CD14-positive monocyte (primary cell): ENCODE measurements at regions not wholly inside any gene's neighbourhood (a gene's known extent, or its start where the extent isn't known, plus 50 kb on each side); places are given as distances from the start of the nearest gene placed in this dataset.

Experiments
- DNase-seq, 3 donors: peaks; one replicate each; pipeline ENCODE4 v3.0.0-alpha.2; 2011 to 2022
- H2AFZ ChIP-seq: 2 replicates; pipeline ENCODE4 v1.6.0; 2012; ENCODE audit warnings: mild to moderate bottlenecking, low read depth, low read length, inconsistent platforms; ENCODE audit not compliant: insufficient read depth, poor library complexity, severe bottlenecking
- H3K27ac ChIP-seq, 2 donors: 1 replicate in 1 of 2; 2 replicates in 1 of 2; pipeline ENCODE4 v1.5.1; 2012 to 2013; ENCODE audit warnings: low read length in 2 of 2, control low read depth in 1 of 2, inconsistent platforms in 1 of 2, low read depth in 1 of 2, mild to moderate bottlenecking in 1 of 2
- H3K27me3 ChIP-seq, 2 donors: one replicate each; pipeline versions ENCODE4 v1.6.0 to v1.6.1; 2011 to 2013; ENCODE audit warnings: low read length in 2 of 2; ENCODE audit not compliant: control insufficient read depth in 2 of 2, insufficient read depth in 2 of 2
- H3K36me3 ChIP-seq, 2 donors: replicated peaks in 1 of 2; 1 replicate in 1 of 2; 2 replicates in 1 of 2; pipeline versions ENCODE4 v1.5.1 to v1.6.1; 2012 to 2013; ENCODE audit warnings: low read length in 2 of 2, control low read depth in 1 of 2, inconsistent platforms in 1 of 2, mild to moderate bottlenecking in 1 of 2; ENCODE audit not compliant: insufficient read depth in 2 of 2, control insufficient read depth in 1 of 2
- H3K4me1 ChIP-seq, 2 donors: 1 replicate in 1 of 2; 2 replicates in 1 of 2; pipeline versions ENCODE4 v1.5.1 to v1.6.1; 2012 to 2013; ENCODE audit warnings: low read length in 2 of 2, control low read depth in 1 of 2, inconsistent platforms in 1 of 2, mild to moderate bottlenecking in 1 of 2, moderate library complexity in 1 of 2; ENCODE audit not compliant: insufficient read depth in 2 of 2, control insufficient read depth in 1 of 2
- H3K4me2 ChIP-seq: replicated peaks from 2 replicates; pipeline ENCODE3; 2012; ENCODE audit warnings: low read length, moderate library complexity, mild to moderate bottlenecking; ENCODE audit not compliant: poor library complexity, severe bottlenecking; ENCODE audit errors: extremely low read depth
- H3K4me3 ChIP-seq, 3 experiments: fragments of 200-600 bp in 1 of 3; sonication (generic) in 1 of 3; replicated peaks in 1 of 3; 1 replicate in 2 of 3; 2 replicates in 1 of 3; pipeline ENCODE4 v1.5.1; 2011 to 2013; ENCODE audit warnings: low read length in 3 of 3, mild to moderate bottlenecking in 3 of 3, control low read depth in 2 of 3, low read depth in 2 of 3, inconsistent platforms in 1 of 3, moderate library complexity in 1 of 3
- H3K79me2 ChIP-seq: 2 replicates; pipeline ENCODE4 v1.6.0; 2012; ENCODE audit warnings: mild to moderate bottlenecking, control low read depth, inconsistent platforms, low read length, moderate library complexity; ENCODE audit not compliant: insufficient read depth
- H3K9ac ChIP-seq: 2 replicates; pipeline ENCODE4 v1.6.0; 2017; ENCODE audit warnings: low read length, mild to moderate bottlenecking; ENCODE audit not compliant: insufficient read depth, poor library complexity, severe bottlenecking
- H3K9me3 ChIP-seq, 2 donors: replicated peaks in 1 of 2; 1 replicate in 1 of 2; 2 replicates in 1 of 2; pipeline versions ENCODE4 v1.5.1 to v1.6.1; 2012 to 2013; ENCODE audit warnings: low read length in 2 of 2, control low read depth in 1 of 2; ENCODE audit not compliant: control insufficient read depth in 1 of 2, insufficient read depth in 1 of 2
- H4K20me1 ChIP-seq: 2 replicates; pipeline ENCODE4 v1.6.0; 2012; ENCODE audit warnings: mild to moderate bottlenecking, low read length, control low read depth, moderate library complexity; ENCODE audit not compliant: insufficient read depth
- H3K27ac Mint-ChIP-seq, 7 donors: one replicate each; pipeline ENCODE4 v1.8.0; 2020; ENCODE audit warnings: mild to moderate bottlenecking in 7 of 7, mixed read lengths in 7 of 7, moderate library complexity in 6 of 7, inconsistent platforms in 2 of 7
- H3K27me3 Mint-ChIP-seq, 3 donors: one replicate each; pipeline ENCODE4 v1.8.0; 2021 to 2022; ENCODE audit warnings: low read depth in 3 of 3, mild to moderate bottlenecking in 3 of 3, mixed read lengths in 3 of 3, moderate library complexity in 3 of 3, inconsistent platforms in 1 of 3
- H3K36me3 Mint-ChIP-seq, 2 donors: one replicate each; pipeline ENCODE4 v1.8.0; 2020; ENCODE audit warnings: mixed read lengths in 2 of 2, inconsistent platforms in 1 of 2, mild to moderate bottlenecking in 1 of 2
- H3K4me1 Mint-ChIP-seq: one replicate; pipeline ENCODE4 v1.8.0; 2020; ENCODE audit warnings: mild to moderate bottlenecking, mixed read lengths
- H3K4me3 Mint-ChIP-seq, 2 donors: one replicate each; pipeline ENCODE4 v1.8.0; 2020; ENCODE audit warnings: mild to moderate bottlenecking in 2 of 2, mixed read lengths in 2 of 2, moderate library complexity in 1 of 2
- H3K9me3 Mint-ChIP-seq, 7 donors: one replicate each; pipeline ENCODE4 v1.8.0; 2020 to 2022; ENCODE audit warnings: mixed read lengths in 7 of 7, mild to moderate bottlenecking in 6 of 7, moderate library complexity in 6 of 7, inconsistent platforms in 2 of 7
- WGBS: methylation state at CpG from one replicate; pipeline ENCODE4 v1.1.5; 2013; ENCODE audit warnings: missing lambda C conversion rate; ENCODE audit not compliant: insufficient coverage; 5-methylcytosine and 5-hydroxymethylcytosine counted together
- intact Hi-C, 2 donors: fragments of 100-400 bp; cut with micrococcal nuclease; formaldehyde crosslinking; loops; one replicate each; pipeline versions ENCODE4 v1.15.0 to v1.15.1; 2023
- TF ChIP-seq, protein P1 (sequence below): fragments of 200-600 bp; IDR thresholded peaks from one replicate; pipeline ENCODE4 v1.8.0; 2022; ENCODE audit warnings: antibody characterized with exemption, mild to moderate bottlenecking

DNA sequence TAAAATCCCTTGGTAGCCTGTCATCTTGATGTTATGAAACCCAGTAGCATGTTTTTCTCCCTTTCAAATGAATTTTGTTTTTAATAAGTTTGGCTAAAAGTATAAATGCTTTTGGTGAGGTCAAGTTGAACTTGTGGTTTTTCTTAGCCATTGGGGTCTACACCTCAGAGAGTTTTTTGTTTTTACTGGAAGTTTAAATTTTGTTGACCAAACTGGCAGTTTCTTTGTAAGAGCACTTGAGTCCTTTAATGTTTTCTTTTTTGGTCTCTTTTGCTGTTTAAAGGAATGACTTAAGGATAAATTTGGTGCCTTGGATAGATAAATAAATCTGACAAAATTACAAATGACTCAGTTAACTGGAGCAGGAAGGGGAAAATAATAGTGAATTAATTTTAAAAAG lies 577.3 kb downstream of the SATB2 start:
- no peak overlapping the region for H3K27ac Mint-ChIP-seq
- no peak overlapping the region for H2AFZ ChIP-seq
- H3K27ac ChIP-seq, result no peak overlapping the region
- H3K4me2 ChIP-seq, result no peak overlapping the region
- no peaks in the 10 kb centered on the region for H3K4me1 Mint-ChIP-seq
- H3K9me3 Mint-ChIP-seq, result peaks cover 0 to 2% (median 0%) of the 10 kb centered on the region in 7 donors
- TF ChIP-seq, protein P1, sequence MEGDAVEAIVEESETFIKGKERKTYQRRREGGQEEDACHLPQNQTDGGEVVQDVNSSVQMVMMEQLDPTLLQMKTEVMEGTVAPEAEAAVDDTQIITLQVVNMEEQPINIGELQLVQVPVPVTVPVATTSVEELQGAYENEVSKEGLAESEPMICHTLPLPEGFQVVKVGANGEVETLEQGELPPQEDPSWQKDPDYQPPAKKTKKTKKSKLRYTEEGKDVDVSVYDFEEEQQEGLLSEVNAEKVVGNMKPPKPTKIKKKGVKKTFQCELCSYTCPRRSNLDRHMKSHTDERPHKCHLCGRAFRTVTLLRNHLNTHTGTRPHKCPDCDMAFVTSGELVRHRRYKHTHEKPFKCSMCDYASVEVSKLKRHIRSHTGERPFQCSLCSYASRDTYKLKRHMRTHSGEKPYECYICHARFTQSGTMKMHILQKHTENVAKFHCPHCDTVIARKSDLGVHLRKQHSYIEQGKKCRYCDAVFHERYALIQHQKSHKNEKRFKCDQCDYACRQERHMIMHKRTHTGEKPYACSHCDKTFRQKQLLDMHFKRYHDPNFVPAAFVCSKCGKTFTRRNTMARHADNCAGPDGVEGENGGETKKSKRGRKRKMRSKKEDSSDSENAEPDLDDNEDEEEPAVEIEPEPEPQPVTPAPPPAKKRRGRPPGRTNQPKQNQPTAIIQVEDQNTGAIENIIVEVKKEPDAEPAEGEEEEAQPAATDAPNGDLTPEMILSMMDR, result no peak
- intact Hi-C loops, result no loop called here
- no peaks in the 10 kb centered on the region for H3K36me3 Mint-ChIP-seq
- H3K79me2 ChIP-seq, result no peaks in the 10 kb centered on the region
- no peak for DNase-seq
- no peaks in the 10 kb centered on the region for H3K9me3 ChIP-seq
- H3K36me3 ChIP-seq, result no peaks in the 10 kb centered on the region
- no peaks in the 10 kb centered on the region for H3K4me1 ChIP-seq
- no peaks in the 10 kb centered on the region for H3K27me3 ChIP-seq
- no peaks in the 10 kb centered on the region for H4K20me1 ChIP-seq
- no peak overlapping the region for H3K4me3 ChIP-seq
- H3K9ac ChIP-seq, result no peak overlapping the region
- H3K4me3 Mint-ChIP-seq, result no peak overlapping the region
- peaks cover 0 to 2% (median 0%) of the 10 kb centered on the region in 3 donors for H3K27me3 Mint-ChIP-seq

DNA sequence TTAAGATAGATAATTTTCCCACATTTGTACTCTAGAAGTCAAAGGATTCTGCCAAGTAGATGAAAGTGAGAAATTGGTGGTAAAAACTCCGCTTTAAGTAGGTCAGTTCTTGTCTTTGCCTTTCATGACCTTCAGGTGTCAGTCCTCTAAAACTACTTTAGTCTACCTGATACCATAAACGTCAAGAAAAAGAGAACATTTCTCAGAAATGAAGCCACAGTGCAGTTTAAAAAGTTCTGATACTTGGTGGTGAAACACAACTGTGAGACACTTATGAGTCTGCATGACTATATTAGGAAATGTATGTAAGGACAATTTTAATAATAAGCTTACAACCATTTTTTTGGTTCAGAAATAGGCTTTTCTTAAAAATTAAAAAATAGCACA lies 583.3 kb downstream of the SATB2 start:
- Histone ChIP-seq H4K20me1 (no peaks in the 10 kb centered on the region), H3K79me2 (no peaks in the 10 kb centered on the region), H3K9ac (no peak overlapping the region), H3K27ac (no peak overlapping the region), H3K4me2 (no peak overlapping the region), H3K9me3 (peaks cover 0 to 2% of the 10 kb centered on the region in 2 donors), H3K27me3 (no peaks in the 10 kb centered on the region), H3K36me3 (no peaks in the 10 kb centered on the region), H3K4me3 (no peak overlapping the region), H2AFZ (no peak overlapping the region), H3K4me1 (no peaks in the 10 kb centered on the region)
- H3K4me1 Mint-ChIP-seq, result no peaks in the 10 kb centered on the region
- H3K36me3 Mint-ChIP-seq, result no peaks in the 10 kb centered on the region
- H3K4me3 Mint-ChIP-seq, result no peak overlapping the region
- no peak overlapping the region for H3K27ac Mint-ChIP-seq
- WGBS, result no CpG with 5 or more reads among the region's 2 CpGs
- intact Hi-C loops, result no loop called here
- peaks cover 0 to 2% (median 0%) of the 10 kb centered on the region in 3 donors for H3K27me3 Mint-ChIP-seq
- peaks cover 0 to 5% (median 3%) of the 10 kb centered on the region in 7 donors for H3K9me3 Mint-ChIP-seq
- TF ChIP-seq, protein P1, result no peak
- DNase-seq, result no peak
